SK-N-SH (cell line): ENCODE measurements at regions not wholly inside any gene's neighbourhood (a gene's known extent, or its start where the extent isn't known, plus 50 kb on each side); places are given as distances from the start of the nearest gene placed in this dataset.

ENCODE experiments used
- CTCF ChIA-PET: fragments of 300-600, 350-600 bp; formaldehyde crosslinking; extraction: SDS; loops from one replicate; lab custom pipeline; 2021; lab: Yijun Ruan, JAX
- POLR2A ChIA-PET: fragments of 350-600 bp; sonication (Branson Sonifier 250); formaldehyde crosslinking; extraction: SDS; loops from one replicate; lab custom pipeline; 2020; ENCODE audit warnings: antibody characterized with exemption, inconsistent platforms; lab: Yijun Ruan, JAX
- DNase-seq: peaks from one replicate; pipeline ENCODE4 v3.0.0; 2012
- H2AFZ ChIP-seq: fragments of 200-600 bp; sonication (generic); 2 replicates; pipeline ENCODE4 v1.8.1; 2016; ENCODE audit warnings: antibody characterized with exemption, mild to moderate bottlenecking, low read depth
- H3F3A ChIP-seq: fragments of 200-600 bp; sonication (generic); replicated peaks from 2 replicates; pipeline ENCODE3; 2016; ENCODE audit warnings: antibody characterized with exemption, mild to moderate bottlenecking; ENCODE audit not compliant: insufficient read depth
- H3K27ac ChIP-seq, 2 experiments: fragments of 200-500 bp in 1 of 2; fragments of 200-600 bp in 1 of 2; sonication (Bioruptor generic) in 1 of 2; sonication (generic), shearing (Covaris generic) in 1 of 2; 2 replicates each; pipeline versions ENCODE4 v1.5.1 to v1.6.1; 2014 to 2016; ENCODE audit warnings: low read depth in 2 of 2, inconsistent platforms in 1 of 2, low read length in 1 of 2, mild to moderate bottlenecking in 1 of 2, mixed read lengths in 1 of 2
- H3K27me3 ChIP-seq: fragments of 200-600 bp; sonication (generic), shearing (Covaris generic); 2 replicates; pipeline ENCODE4 v1.6.1; 2016; ENCODE audit warnings: mixed run types; ENCODE audit not compliant: insufficient read depth
- H3K36me3 ChIP-seq, 2 experiments: fragments of 200-500 bp in 1 of 2; fragments of 200-600 bp in 1 of 2; sonication (Bioruptor generic) in 1 of 2; sonication (generic) in 1 of 2; replicated peaks in 1 of 2; 2 replicates each; pipeline versions ENCODE3 to v1.5.1; 2014 to 2016; ENCODE audit warnings: low read length in 1 of 2, mild to moderate bottlenecking in 1 of 2; ENCODE audit not compliant: insufficient read depth in 2 of 2, control insufficient read depth in 1 of 2
- H3K4me1 ChIP-seq, 2 experiments: fragments of 200-500 bp in 1 of 2; fragments of 200-600 bp in 1 of 2; sonication (Bioruptor generic) in 1 of 2; sonication (generic), shearing (Covaris generic) in 1 of 2; 2 replicates each; pipeline versions ENCODE4 v1.5.1 to v1.6.1; 2014 to 2016; ENCODE audit warnings: low read depth in 1 of 2, low read length in 1 of 2, mixed run types in 1 of 2; ENCODE audit not compliant: insufficient read depth in 2 of 2, control insufficient read depth in 1 of 2
- H3K4me2 ChIP-seq: fragments of 200-600 bp; sonication (generic), shearing (Covaris generic); 2 replicates; pipeline ENCODE4 v1.6.1; 2017; ENCODE audit warnings: mixed run types
- H3K4me3 ChIP-seq, 2 experiments: fragments of 200-500 bp in 1 of 2; fragments of 200-600 bp in 1 of 2; sonication (Bioruptor generic) in 1 of 2; sonication (generic), shearing (Covaris generic) in 1 of 2; 2 replicates each; pipeline versions ENCODE4 v1.5.1 to v1.8.1; 2014 to 2016; ENCODE audit warnings: low read depth in 2 of 2, inconsistent platforms in 1 of 2, low read length in 1 of 2, mild to moderate bottlenecking in 1 of 2, mixed read lengths in 1 of 2, moderate library complexity in 1 of 2
- H3K79me2 ChIP-seq: fragments of 200-600 bp; sonication (generic); 2 replicates; pipeline ENCODE4 v1.8.1; 2017; ENCODE audit warnings: mild to moderate bottlenecking; ENCODE audit not compliant: insufficient read depth
- H3K9ac ChIP-seq: fragments of 200-600 bp; sonication (generic); 2 replicates; pipeline ENCODE4 v1.6.1; 2017; ENCODE audit warnings: mixed run types
- H3K9me2 ChIP-seq: fragments of 200-600 bp; sonication (generic); 2 replicates; pipeline ENCODE4 v1.6.1; 2017; ENCODE audit warnings: mixed run types
- H3K9me3 ChIP-seq: fragments of 200-600 bp; sonication (generic); 2 replicates; pipeline ENCODE4 v1.6.1; 2017; ENCODE audit warnings: mixed run types, mild to moderate bottlenecking, moderate library complexity
- H4K20me1 ChIP-seq: fragments of 200-600 bp; sonication (generic); 2 replicates; pipeline ENCODE4 v1.6.1; 2017; ENCODE audit warnings: mild to moderate bottlenecking, mixed run types; ENCODE audit not compliant: insufficient read depth
- EP300 ChIP-seq, 2 experiments: IDR thresholded peaks; 2 replicates each; pipeline versions ENCODE4 v1.4.0 to v1.6.1; 2012; ENCODE audit warnings: borderline replicate concordance in 1 of 2, low read depth in 1 of 2, low read length in 1 of 2
- EZH2phosphoT487 ChIP-seq: fragments of 200-600 bp; sonication (generic); IDR thresholded peaks from 2 replicates; pipeline ENCODE4 v1.6.1; 2017; ENCODE audit warnings: low read depth, mixed run types, mild to moderate bottlenecking, antibody characterized with exemption, moderate library complexity, borderline replicate concordance
- FOXJ3 ChIP-seq: sonication (generic); formaldehyde crosslinking; IDR thresholded peaks from 2 replicates; pipeline ENCODE4 v1.5.1; 2020; ENCODE audit warnings: mild to moderate bottlenecking, missing genetic modification reagents
- FOXM1 ChIP-seq: IDR thresholded peaks from 2 replicates; pipeline ENCODE4 v1.4.0; 2012; ENCODE audit warnings: low read depth, mild to moderate bottlenecking
- IRF3 ChIP-seq: fragments of 150-350 bp; IDR thresholded peaks from 2 replicates; pipeline ENCODE4 v1.6.1; 2016; ENCODE audit warnings: mild to moderate bottlenecking, low read depth, low read length
- JUND ChIP-seq: IDR thresholded peaks from 2 replicates; pipeline ENCODE4 v1.4.0; 2012
- MXI1 ChIP-seq: IDR thresholded peaks from 2 replicates; pipeline ENCODE4 v1.6.1; 2012; ENCODE audit warnings: mild to moderate bottlenecking, low read depth, low read length, improper control_type of control experiment
- PBX3 ChIP-seq: IDR thresholded peaks from 2 replicates; pipeline ENCODE4; 2012
- POLR2AphosphoS5 ChIP-seq: IDR thresholded peaks from 2 replicates; pipeline ENCODE4 v1.6.1; 2012; ENCODE audit warnings: low read depth, low read length
- RAD21 ChIP-seq: IDR thresholded peaks from 2 replicates; pipeline ENCODE4 v1.6.1; 2012; ENCODE audit warnings: mild to moderate bottlenecking, low read length
- RFX5 ChIP-seq: IDR thresholded peaks from 2 replicates; pipeline ENCODE4 v1.6.1; 2012; ENCODE audit warnings: mild to moderate bottlenecking, improper control_type of control experiment, low read length
- SIN3A ChIP-seq: IDR thresholded peaks from 2 replicates; pipeline ENCODE4 v1.6.1; 2012; ENCODE audit warnings: low read depth, mild to moderate bottlenecking, low read length, moderate library complexity, borderline replicate concordance
- TAF1 ChIP-seq: IDR thresholded peaks from 2 replicates; pipeline ENCODE4 v1.6.1; 2012; ENCODE audit warnings: low read depth, mild to moderate bottlenecking, low read length, moderate library complexity, borderline replicate concordance
- TCF12 ChIP-seq: IDR thresholded peaks from 2 replicates; pipeline ENCODE4 v1.4.0; 2012
- TEAD4 ChIP-seq: IDR thresholded peaks from 2 replicates; pipeline ENCODE4 v1.4.0; 2012; ENCODE audit warnings: mild to moderate bottlenecking, borderline replicate concordance; ENCODE audit not compliant: insufficient read depth
- WGBS: methylation state at CpG from one replicate; pipeline ENCODE4 v1.1.6; 2017; ENCODE audit warnings: low lambda C conversion rate; 5-methylcytosine and 5-hydroxymethylcytosine counted together
- TF ChIP-seq, protein P1 (sequence below): IDR thresholded peaks from 2 replicates; pipeline ENCODE4 v1.4.0; 2012; ENCODE audit warnings: low read depth, borderline replicate concordance

GRCh38 chr12:124224535-124225110 lies 70.3 kb upstream of the RFLNA start:
- Histone ChIP-seq H3K9ac (no peak overlapping the region), H2AFZ (no peak overlapping the region), H3K27me3 (no peaks in the 10 kb centered on the region; the same call in 1 of the 2 replicates), H3K9me2 (no peaks in the 10 kb centered on the region), H3K9me3 (no peaks in the 10 kb centered on the region), H4K20me1 (no peaks in the 10 kb centered on the region), H3K4me3 (no peak overlapping the region), H3K4me1 (no peaks in the 10 kb centered on the region), H3K36me3 (no peaks in the 10 kb centered on the region), H3F3A (no peaks in the 10 kb centered on the region), H3K79me2 (no peaks in the 10 kb centered on the region), H3K4me2 (no peak overlapping the region), H3K27ac (no peak overlapping the region)
- CTCF ChIA-PET, result interaction anchor here (1.0 to 1.4 kb wide), 2 partner anchors 17 to 72 kb away, joined by 3 to 4 read pairs; no protein-coding TSS in a partner anchor
- 58% methylated on average over 17 of the region's 19 CpGs for WGBS
- no peak for DNase-seq
- peak; percentile 29; the same call in 1 of the 2 replicates for TF ChIP-seq RAD21
- TF ChIP-seq EP300 (IDR thresholded peaks at IDR 0.05; ENCODE audit: borderline replicate concordance in 1 of 2, low read depth in 1 of 2, low read length in 1 of 2), result no peak
- POLR2A ChIA-PET, result no interaction called here

DNA sequence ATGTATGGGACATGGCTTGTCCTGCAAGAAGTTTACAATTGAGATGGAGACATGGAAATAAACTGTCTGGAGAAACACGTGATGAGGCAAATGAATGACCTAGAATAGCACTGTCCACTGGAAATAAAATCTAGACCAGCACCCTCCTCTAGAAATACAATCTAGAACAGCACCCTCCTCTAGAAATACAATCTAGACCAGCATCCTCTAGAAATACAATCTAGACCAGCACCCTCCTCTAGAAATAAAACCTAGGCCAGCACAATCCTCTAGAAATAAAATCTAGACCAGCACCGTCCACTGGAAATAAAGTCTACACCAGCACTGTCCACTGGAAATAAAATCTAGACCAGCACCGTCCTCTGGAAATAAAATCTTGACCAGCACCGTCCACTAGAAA lies 69.2 kb upstream of the RFLNA start:
- H3K4me3 ChIP-seq, result no peak overlapping the region
- WGBS, result 51% methylated on average over 4 of the region's 4 CpGs

More for the DNA sequence above, 69.2 kb upstream of the RFLNA start:
- no peak for DNase-seq
- TF ChIP-seq RFX5 (no peak), FOXJ3 (CRISPR knock-in tag) (no peak), TAF1 (no peak), RAD21 (no peak), FOXM1 (no peak), EZH2phosphoT487 (no peak), TCF12 (no peak), JUND (no peak), PBX3 (no peak), SIN3A (no peak), MXI1 (no peak), IRF3 (no peak), TEAD4 (no peak), POLR2AphosphoS5 (no peak)
- TF ChIP-seq, protein P1, sequence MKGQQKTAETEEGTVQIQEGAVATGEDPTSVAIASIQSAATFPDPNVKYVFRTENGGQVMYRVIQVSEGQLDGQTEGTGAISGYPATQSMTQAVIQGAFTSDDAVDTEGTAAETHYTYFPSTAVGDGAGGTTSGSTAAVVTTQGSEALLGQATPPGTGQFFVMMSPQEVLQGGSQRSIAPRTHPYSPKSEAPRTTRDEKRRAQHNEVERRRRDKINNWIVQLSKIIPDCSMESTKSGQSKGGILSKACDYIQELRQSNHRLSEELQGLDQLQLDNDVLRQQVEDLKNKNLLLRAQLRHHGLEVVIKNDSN, result no peak
- Histone ChIP-seq H3K9me2 (no peaks in the 10 kb centered on the region), H3K4me2 (no peak overlapping the region), H3K27me3 (no peaks in the 10 kb centered on the region; the same call in 1 of the 2 replicates), H3K36me3 (no peaks in the 10 kb centered on the region), H3K9ac (no peak overlapping the region), H3F3A (no peaks in the 10 kb centered on the region), H2AFZ (no peak overlapping the region), H3K79me2 (no peaks in the 10 kb centered on the region), H3K9me3 (no peaks in the 10 kb centered on the region), H4K20me1 (no peaks in the 10 kb centered on the region), H3K27ac (no peak overlapping the region), H3K4me1 (no peaks in the 10 kb centered on the region)
- ChIA-PET POLR2A (no interaction called here), CTCF (interaction anchor here (0.6 to 1.4 kb wide), 2 partner anchors 10 to 18 kb away, joined by 3 to 4 read pairs; no protein-coding TSS in a partner anchor)
